ENCODE measurements at regions not wholly inside any gene's neighbourhood (a gene's known extent, or its start where the extent isn't known, plus 50 kb on each side); places are given as distances from the start of the nearest gene placed in this dataset.

DNA sequence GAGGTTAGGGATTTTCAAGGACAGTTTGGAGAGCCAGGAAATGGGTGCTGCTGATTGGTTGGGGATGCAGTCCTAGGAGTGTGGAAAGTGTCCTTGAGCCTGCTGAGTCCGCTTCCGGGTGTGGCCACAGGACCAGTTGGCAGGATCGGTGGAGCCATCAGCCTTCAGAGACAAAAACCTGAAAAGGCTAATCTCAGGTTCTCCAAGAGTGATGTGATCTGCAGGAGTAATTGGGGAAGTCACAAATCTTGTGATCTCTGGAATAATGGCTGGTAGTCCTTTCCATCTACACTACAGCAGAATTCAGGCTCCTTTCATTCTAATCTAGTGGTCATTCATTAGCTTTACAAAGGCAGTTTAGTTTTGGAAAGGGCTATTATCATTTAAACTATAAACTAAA lies 55.9 kb upstream of the BMP2K start:
- no peak for DNase-seq (ENCODE audit: extremely low read depth, low read depth)
- TF ChIP-seq CTCF (IDR thresholded peaks at IDR 0.05; ENCODE audit: low read depth, low read length) = no peak

GRCh38 chr4:78720994-78721677 lies 55.0 kb upstream of the BMP2K start:
- TF ChIP-seq CTCF (IDR thresholded peaks at IDR 0.05; ENCODE audit: low read depth, low read length) = no peak
- no peak for DNase-seq (ENCODE audit: extremely low read depth, low read depth)

DNA sequence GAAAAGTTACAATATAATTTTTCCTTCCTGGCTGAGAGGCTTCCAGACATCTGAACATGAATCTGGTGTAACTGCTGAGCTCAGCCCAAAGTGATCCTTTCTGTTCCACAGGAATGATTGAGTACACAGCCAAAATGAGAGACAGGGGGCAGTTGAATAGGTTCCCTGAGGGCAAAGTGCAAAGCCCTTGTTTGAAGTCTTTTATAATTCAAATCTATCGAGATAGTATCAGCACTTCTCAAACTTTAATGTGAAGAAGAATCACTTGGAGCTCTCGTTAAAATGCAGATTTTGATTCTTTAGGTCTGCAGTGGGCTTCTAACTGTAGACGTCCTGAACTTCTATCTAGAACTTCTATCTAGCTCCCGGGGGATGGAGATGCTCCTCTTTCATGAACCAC lies 54.4 kb upstream of the BMP2K start:
- TF ChIP-seq CTCF (IDR thresholded peaks at IDR 0.05; ENCODE audit: low read depth, low read length) = no peak
- DNase-seq (ENCODE audit: extremely low read depth, low read depth) = no peak

- no peak for DNase-seq (ENCODE audit: extremely low read depth, low read depth)
- TF ChIP-seq CTCF (IDR thresholded peaks at IDR 0.05; ENCODE audit: low read depth, low read length) = no peak
These were observed 53.8 kb upstream of the BMP2K start for GRCh38 chr4:78722320-78722719.

DNA sequence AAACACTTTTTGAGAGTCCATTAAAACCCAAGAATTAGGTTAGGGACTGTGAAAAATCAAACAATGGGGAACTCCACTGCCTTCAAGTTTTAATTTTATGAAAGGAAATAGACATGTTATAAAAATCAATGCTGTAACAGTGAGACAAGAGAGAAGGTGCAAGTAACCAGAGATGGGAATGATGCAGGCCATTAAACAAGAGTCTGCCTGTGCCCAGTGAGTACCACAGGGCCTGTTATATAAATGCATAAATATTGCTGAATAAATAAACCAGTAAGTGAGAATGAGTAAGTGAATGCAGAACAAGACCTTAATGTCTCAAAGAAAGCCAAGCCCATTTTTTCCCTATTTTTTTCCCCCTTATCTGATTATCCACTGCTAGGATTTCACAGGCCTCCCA lies 53.3 kb upstream of the BMP2K start:
- no peak for DNase-seq (ENCODE audit: extremely low read depth, low read depth)
- TF ChIP-seq CTCF (IDR thresholded peaks at IDR 0.05; ENCODE audit: low read depth, low read length) = no peak

All from AG09319 (cell line).